Activated CD4-positive, alpha-beta T cell treated with anti-CD3 and anti-CD28 coated beads for 1 hour (primary cell): ENCODE measurements at regions not wholly inside any gene's neighbourhood (a gene's known extent, or its start where the extent isn't known, plus 50 kb on each side); places are given as distances from the start of the nearest gene placed in this dataset.

Source experiments
- DNase-seq: peaks from one replicate; pipeline ENCODE4 v3.0.0-alpha.2; 2020

- no peak for DNase-seq
Measured at GRCh38 chr18:78165525-78165924, 814.1 kb upstream of the SALL3 start.

- DNase-seq, result no peak
Measured at GRCh38 chr18:78168526-78168925, 811.1 kb upstream of the SALL3 start.

- DNase-seq, result no peak
Measured at GRCh38 chr18:78169174-78169864, 810.3 kb upstream of the SALL3 start.

GRCh38 chr18:78171954-78172353, 807.7 kb upstream of the SALL3 start:
- no peak for DNase-seq

GRCh38 chr18:78174737-78175136, 804.9 kb upstream of the SALL3 start:
- DNase-seq, result no peak

DNA sequence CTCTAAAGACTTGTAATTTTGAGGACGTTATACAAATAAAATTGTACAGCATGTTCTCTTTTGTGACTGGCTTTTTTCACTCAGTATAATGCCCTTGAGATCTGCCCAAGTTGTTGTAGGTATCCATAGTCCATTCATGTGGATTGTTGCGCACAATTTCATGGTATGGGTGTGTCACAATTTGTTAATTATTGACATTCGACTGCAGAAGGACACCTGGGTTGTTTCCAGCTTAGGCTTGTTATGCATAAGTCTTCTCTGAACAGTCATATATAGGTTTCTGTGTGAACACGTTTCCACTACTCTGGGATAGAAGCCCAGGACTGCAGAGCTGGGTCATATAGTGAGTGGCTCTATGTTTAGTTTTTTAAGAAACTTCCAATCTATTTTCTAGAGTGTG, 800.8 kb upstream of the SALL3 start:
- no peak for DNase-seq

- no peak for DNase-seq
Measured at GRCh38 chr18:78180741-78181140, 798.9 kb upstream of the SALL3 start.

DNA sequence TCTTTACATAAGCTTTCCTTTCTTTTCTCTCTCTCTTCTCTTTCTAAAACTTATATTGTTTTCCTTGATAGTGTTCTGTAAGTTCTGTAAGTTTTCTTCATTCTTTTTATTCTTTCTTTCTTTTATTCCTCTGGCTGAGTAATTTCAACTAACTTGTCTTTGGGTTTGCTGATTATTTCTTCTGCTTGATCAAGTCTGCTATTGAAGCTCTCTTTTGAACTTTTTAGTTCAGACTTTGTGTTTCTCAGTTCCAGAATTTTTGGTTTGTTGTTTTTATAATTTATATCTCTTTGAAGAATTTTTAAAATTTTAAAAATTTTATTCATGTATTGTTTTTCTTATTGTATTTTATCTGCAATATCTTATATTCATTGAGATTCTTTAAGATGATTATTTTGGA, 795.8 kb upstream of the SALL3 start:
- no peak for DNase-seq

GRCh38 chr18:78191276-78191675, 788.3 kb upstream of the SALL3 start:
- DNase-seq, result no peak

- DNase-seq, result no peak
Measured at GRCh38 chr18:78192054-78192453, 787.6 kb upstream of the SALL3 start.

DNA sequence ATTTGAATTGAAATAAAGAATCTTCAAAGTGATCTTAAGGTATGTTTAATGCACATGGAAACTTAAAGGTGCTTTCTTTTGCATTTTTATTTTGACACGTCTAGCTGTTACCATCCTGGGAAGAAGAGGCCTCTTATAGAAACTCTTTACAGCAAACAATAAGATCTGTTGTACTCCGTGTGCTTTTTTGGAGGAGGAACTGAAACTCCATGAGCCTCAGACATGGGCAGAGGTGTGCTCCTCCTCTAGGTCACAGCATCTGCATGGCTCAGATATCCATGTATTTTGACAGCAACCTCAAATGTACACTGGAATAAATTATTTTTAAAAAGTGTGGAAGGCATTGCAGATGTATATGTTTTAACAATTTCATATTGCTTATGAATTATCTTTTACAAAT, 783.3 kb upstream of the SALL3 start:
- no peak for DNase-seq

DNA sequence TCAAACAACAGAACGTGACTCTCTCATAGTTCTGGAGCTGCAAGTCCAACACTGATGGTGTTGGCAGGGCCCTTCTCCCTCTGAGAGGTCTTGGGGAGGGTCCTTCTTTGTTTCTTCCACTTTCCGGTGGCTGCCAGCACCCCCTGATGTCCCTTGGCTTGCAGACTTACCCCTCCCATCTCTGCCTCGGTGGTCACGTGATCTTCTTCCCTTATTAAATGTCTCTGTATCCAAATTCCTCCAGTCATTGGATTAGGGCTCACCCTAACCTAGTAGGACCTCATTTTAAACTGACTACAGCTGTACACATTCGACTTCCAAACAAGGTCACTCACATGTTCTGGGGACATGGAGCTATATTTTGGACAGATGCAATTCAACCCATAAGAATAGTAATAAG, 780.6 kb upstream of the SALL3 start:
- DNase-seq, result no peak

DNA sequence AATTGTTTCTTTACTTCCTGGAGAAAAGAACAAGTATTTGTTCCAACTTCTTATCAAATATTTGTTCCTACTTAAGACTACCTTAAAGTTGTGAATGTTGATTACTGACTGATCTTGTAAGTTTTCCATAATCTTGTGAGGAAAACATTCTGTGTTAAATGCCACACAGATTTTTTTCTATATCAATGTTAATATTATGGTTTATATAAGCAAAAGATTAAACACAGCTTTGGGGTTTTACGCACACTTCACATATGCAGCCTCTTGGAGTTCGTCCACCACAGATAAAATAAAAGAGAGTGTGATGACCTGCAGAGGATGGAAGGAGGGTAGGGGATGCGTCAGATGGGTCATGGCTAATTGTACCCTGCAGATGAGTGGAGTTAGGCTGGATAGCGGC, 780.0 kb upstream of the SALL3 start:
- no peak for DNase-seq

DNA sequence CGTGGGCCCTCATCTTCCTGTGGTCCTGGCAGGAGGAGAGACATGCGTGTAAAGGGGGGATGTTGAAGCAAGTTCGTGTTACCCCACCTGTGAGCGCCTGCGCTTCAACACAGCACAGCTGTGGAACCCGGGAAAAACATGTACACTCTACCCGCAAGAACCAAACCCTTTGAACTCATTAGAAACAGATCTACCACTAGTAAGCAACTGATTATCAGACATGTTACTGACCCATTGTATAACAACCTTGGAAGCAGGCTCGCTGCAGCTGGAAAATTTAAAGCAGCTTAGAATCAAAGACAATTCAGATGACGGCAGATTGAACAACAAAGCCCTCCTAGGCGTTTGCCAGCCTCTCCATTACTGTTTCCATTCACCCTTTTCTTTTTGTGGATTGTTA, 771.7 kb upstream of the SALL3 start:
- no peak for DNase-seq

- no peak for DNase-seq
Measured at GRCh38 chr18:78208461-78208860, 771.2 kb upstream of the SALL3 start.

- no peak for DNase-seq
Measured at GRCh38 chr18:78213361-78213994, 766.1 kb upstream of the SALL3 start.

GRCh38 chr18:78221496-78221895, 758.1 kb upstream of the SALL3 start:
- no peak for DNase-seq

DNA sequence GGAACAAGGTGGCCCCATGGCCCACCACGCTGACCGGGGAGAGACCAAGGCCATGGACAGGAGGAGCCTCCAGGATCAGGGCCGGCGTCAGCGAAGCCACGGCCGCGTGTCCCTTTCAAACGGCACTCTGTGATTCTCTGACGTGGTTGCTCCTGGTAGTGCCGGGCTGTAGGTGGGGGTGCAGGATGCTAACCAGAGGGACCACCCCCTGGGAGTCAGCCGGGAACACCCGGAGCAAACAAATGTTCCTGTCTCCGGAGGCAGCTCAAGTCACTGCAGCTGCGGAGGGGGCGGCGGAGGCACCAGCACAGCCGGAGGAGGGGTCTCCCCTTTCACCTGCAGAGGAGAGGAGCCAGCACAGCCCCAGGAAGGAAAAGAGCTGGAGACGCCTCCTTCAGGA, 750.6 kb upstream of the SALL3 start:
- no peak for DNase-seq

DNA sequence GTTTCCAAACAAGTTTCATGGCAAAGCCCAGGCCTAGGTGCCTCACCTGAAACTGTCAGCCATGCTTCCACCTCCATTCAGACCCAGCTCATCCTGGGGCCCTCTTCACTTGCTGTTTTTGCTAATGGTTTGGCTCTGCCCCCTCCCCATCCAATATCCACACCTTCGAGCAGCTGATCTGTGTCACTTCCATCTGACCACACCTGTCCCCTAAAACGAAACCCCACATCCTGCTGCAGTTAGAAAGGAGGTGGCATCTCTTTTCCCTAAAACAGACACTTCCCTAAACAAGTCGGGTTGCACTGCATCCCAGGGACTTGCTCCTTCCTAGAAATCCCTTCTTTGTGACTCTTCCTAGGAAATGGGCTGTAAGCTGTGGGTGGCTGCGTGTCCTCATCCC, 748.7 kb upstream of the SALL3 start:
- no peak for DNase-seq

- no peak for DNase-seq
Measured at GRCh38 chr18:78232196-78232595, 747.4 kb upstream of the SALL3 start.

GRCh38 chr18:78237864-78238263, 741.8 kb upstream of the SALL3 start:
- DNase-seq, result no peak

DNA sequence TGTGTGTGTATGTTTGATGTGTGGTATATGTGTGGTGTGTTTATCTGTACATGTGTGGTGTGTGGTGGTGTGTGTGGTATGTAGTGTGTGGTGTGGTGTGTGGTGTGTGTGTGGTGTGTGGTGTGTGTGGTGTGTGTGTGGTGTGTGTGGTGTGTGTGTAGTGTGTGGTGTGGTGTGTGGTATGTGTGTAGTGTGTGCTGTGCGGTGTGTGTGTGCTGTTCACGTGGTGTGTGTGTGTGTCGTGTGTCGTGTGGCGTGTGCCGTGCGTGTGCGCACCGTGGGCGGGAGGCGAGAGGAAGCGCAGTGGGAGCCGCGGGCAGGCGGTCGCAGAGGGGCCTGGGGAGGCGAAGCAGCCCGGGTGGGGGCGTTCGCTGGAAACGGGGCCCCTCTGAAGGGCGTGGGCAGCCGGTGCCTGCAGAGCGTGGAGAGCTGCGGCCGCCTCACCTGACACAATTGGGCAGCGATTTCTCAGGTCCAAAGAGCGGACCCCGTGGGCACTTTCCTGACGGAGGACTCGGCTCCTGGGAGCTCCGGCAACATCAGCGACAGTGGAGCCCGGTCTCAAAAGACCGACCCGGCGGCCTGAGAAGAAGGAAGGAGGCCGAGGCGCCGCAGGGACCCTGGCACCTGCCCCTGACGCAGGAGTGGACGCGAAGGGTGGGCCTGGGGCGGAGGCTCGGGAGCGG, 741.1 kb upstream of the SALL3 start:
- DNase-seq, result no peak

GRCh38 chr18:78239090-78239457, 740.5 kb upstream of the SALL3 start:
- no peak for DNase-seq

DNA sequence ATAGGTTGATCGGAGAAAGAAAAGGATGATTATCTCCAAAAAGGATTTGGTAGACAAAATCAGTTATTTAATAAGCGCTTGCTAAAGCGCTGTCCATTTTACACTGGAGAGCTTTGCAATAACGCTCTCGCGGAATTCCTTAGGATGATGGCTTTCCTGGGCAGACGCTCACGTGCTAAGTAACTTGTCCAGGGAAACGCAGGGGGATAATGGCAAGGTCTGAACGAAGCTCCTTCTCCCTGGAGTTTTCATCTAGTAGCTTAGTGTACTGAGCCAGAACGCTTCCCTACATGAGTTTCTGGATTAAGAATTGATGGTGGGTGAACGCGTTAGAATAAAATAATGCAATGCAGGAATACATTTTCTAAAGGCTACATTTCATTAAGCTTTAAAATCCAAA, 739.5 kb upstream of the SALL3 start:
- no peak for DNase-seq
